ENCODE measurements at regions not wholly inside any gene's neighbourhood (a gene's known extent, or its start where the extent isn't known, plus 50 kb on each side); places are given as distances from the start of the nearest gene placed in this dataset.

DNA sequence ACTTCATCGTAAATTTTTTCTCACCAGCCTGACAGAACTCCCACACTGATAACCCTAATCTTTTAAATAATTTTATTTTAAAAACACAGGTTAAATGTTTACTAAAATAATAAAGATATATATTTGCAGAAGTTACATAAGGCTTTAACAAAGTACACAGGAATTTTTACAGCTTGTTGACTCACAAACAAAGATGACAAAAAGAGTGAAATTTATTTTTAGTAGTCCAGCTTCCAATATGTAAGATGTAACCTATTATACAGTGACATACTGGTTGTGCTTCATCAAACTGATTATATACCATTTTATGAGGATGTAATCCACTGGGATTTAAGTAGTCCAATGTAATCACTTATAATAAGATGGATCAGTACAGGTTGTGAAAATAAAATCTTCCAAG lies 348.9 kb upstream of the SLC39A10 start:
- TF ChIP-seq CTCF (IDR thresholded peaks at IDR 0.05) = no peak
- ATAC-seq (ENCODE audit: low FRiP score) (no peak), DNase-seq (ENCODE audit: low spot score) (no peak)

GRCh38 chr2:195307751-195308150 lies 349.3 kb upstream of the SLC39A10 start:
- ATAC-seq (ENCODE audit: low FRiP score) = no peak
- TF ChIP-seq CTCF (IDR thresholded peaks at IDR 0.05) = no peak

GRCh38 chr2:195304310-195304709 lies 352.7 kb upstream of the SLC39A10 start:
- no peak for ATAC-seq (ENCODE audit: low FRiP score)
- DNase-seq (ENCODE audit: low spot score) = no peak
- TF ChIP-seq CTCF (IDR thresholded peaks at IDR 0.05) = no peak

More at GRCh38 chr2:195307751-195308150, 349.3 kb upstream of the SLC39A10 start:
- DNase-seq (ENCODE audit: low spot score) = no peak

- DNase-seq (ENCODE audit: low spot score) (no peak), ATAC-seq (ENCODE audit: low FRiP score) (no peak)
- no peak for TF ChIP-seq CTCF (IDR thresholded peaks at IDR 0.05)
These were observed 356.4 kb upstream of the SLC39A10 start for GRCh38 chr2:195300631-195301030.

GRCh38 chr2:195299600-195299999 lies 357.4 kb upstream of the SLC39A10 start:
- TF ChIP-seq CTCF (IDR thresholded peaks at IDR 0.05) = no peak
- ATAC-seq (ENCODE audit: low FRiP score) (no peak), DNase-seq (ENCODE audit: low spot score) (no peak)

DNA sequence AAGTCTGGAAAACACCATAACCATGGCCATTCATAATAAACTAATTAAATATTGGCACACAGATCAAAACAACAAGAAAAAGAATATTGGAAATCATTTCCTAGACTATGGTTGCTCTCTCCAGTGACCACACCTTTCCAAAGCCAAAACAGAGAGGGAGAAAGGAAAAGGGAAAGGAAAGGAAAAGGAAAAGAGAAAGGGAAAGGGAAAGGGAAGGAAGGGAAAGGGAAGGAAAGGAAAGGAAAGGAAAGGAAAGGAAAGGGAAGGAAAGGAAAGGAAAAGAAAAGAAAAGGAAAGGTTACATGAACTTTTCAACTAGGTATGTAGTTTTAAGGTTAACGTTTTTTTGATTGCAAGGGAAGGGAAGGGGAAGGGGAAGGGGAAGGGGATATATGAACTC lies 360.5 kb upstream of the SLC39A10 start:
- DNase-seq (ENCODE audit: low spot score) = no peak
- ATAC-seq (ENCODE audit: low FRiP score) = no peak
- TF ChIP-seq CTCF (IDR thresholded peaks at IDR 0.05) = no peak

DNA sequence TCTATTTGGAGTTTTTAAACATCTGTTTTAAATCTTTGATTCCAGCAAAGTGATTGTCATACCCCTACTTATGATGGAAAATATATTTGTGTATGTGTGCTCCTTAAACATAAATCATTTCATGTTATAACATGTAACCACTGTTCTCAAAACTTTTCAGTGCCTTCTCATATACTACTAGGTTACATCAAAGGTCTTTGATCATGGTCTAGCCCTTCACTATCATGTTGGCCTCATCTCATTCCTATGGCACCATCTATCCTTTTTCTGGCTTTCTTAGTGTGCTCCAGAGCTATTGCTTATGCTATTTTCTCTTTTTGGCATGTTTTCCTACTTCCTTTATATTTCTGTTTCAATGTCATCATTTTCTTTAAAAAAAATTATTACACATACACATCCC lies 367.9 kb upstream of the SLC39A10 start:
- DNase-seq (ENCODE audit: low spot score) = no peak
- ATAC-seq (ENCODE audit: low FRiP score) = no peak
- no peak for TF ChIP-seq CTCF (IDR thresholded peaks at IDR 0.05)

Measured in omental fat pad (tissue), 3 donors.